ENCODE measurements at regions not wholly inside any gene's neighbourhood (a gene's known extent, or its start where the extent isn't known, plus 50 kb on each side); places are given as distances from the start of the nearest gene placed in this dataset.

DNA sequence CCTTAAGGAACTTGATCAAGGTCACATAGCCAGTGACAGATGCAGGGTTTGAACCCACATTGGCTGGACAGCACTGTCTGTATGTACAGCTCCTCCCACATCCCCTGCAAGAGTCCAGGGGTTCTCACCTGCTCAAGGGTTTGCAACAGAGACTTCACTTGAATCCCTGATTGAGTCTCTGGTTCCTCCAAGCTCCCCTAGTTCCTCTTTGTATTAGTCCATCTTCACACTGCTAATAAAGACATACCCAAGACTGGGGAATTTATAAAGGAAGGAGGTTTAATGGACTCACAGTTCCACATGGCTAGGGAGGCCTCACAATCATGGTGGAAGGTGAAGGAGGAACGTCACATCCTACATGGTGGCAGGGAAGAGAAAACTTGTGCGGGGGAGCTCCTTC is 72.8 kb upstream of the CLDN10 start:
- no peak overlapping the region for H3K9ac ChIP-seq (ENCODE audit: extremely low read depth, low read length, poor library complexity, severe bottlenecking)
- H3K4me3 ChIP-seq (ENCODE audit: low read length), result no peak overlapping the region
- no peaks in the 10 kb centered on the region for H3K9me3 Mint-ChIP-seq
- H3K27ac Mint-ChIP-seq, result no peak overlapping the region
- no peaks in the 10 kb centered on the region for H3K9me3 ChIP-seq (ENCODE audit: control insufficient read depth, low read length)
- no peaks in the 10 kb centered on the region for H3K27me3 ChIP-seq (ENCODE audit: control insufficient read depth, insufficient read depth, low read length, poor library complexity, severe bottlenecking)
- no peaks in the 10 kb centered on the region for H3K36me3 Mint-ChIP-seq (ENCODE audit: low read depth)
- H3K4me1 ChIP-seq (ENCODE audit: control insufficient read depth, insufficient read depth, low read length), result peaks cover 7% of the 10 kb centered on the region
- no peaks in the 10 kb centered on the region for H3K36me3 ChIP-seq (ENCODE audit: control insufficient read depth, insufficient read depth, low read length)
- no peak overlapping the region for H3K27ac ChIP-seq (ENCODE audit: low read depth, low read length)
- WGBS, 2 experiments (ENCODE audit: insufficient coverage in 1 of 2, insufficient read length in 1 of 2), result 92% methylated on average over 2 of the region's 2 CpGs; no CpG with 5 or more reads in 1 of the 2 experiments
- peaks cover 21% of the 10 kb centered on the region for H3K27me3 Mint-ChIP-seq (ENCODE audit: insufficient read depth)
- DNase-seq, result no peak
- no peak overlapping the region for H3K4me3 Mint-ChIP-seq
- H3K4me1 Mint-ChIP-seq, result peaks cover 4% of the 10 kb centered on the region
- TF ChIP-seq, protein P1, sequence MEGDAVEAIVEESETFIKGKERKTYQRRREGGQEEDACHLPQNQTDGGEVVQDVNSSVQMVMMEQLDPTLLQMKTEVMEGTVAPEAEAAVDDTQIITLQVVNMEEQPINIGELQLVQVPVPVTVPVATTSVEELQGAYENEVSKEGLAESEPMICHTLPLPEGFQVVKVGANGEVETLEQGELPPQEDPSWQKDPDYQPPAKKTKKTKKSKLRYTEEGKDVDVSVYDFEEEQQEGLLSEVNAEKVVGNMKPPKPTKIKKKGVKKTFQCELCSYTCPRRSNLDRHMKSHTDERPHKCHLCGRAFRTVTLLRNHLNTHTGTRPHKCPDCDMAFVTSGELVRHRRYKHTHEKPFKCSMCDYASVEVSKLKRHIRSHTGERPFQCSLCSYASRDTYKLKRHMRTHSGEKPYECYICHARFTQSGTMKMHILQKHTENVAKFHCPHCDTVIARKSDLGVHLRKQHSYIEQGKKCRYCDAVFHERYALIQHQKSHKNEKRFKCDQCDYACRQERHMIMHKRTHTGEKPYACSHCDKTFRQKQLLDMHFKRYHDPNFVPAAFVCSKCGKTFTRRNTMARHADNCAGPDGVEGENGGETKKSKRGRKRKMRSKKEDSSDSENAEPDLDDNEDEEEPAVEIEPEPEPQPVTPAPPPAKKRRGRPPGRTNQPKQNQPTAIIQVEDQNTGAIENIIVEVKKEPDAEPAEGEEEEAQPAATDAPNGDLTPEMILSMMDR (conservative IDR thresholded peaks at IDR 0.05), result no peak

DNA sequence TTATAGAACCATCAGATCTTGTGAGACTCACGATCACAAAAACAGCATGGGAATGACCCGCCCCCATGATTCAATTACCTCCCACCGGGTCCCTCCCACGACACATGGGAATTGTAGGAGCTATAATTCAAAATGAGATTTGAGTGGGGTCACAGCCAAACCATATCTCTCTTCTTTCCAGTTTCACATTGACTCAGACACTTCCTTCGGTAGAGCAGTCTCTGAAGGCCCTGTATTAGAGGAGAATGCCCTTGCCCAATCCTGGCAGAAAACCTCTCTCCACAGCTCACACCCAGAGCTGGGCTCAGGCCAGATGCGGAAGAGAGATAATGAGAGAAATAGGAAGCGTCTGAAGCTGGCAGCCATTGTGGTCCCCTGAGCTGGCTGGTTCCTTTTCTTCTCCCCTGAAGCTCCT is 72.4 kb upstream of the CLDN10 start:
- no peak overlapping the region for H3K27ac Mint-ChIP-seq
- Histone ChIP-seq H3K4me1 (ENCODE audit: control insufficient read depth, insufficient read depth, low read length) (peaks cover 3% of the 10 kb centered on the region), H3K9me3 (ENCODE audit: control insufficient read depth, low read length) (no peaks in the 10 kb centered on the region), H3K27me3 (ENCODE audit: control insufficient read depth, insufficient read depth, low read length, poor library complexity, severe bottlenecking) (no peaks in the 10 kb centered on the region), H3K4me3 (ENCODE audit: low read length) (no peak overlapping the region), H3K9ac (ENCODE audit: extremely low read depth, low read length, poor library complexity, severe bottlenecking) (no peak overlapping the region), H3K27ac (ENCODE audit: low read depth, low read length) (no peak overlapping the region), H3K36me3 (ENCODE audit: control insufficient read depth, insufficient read depth, low read length) (no peaks in the 10 kb centered on the region)
- H3K9me3 Mint-ChIP-seq, result no peaks in the 10 kb centered on the region
- WGBS, 2 experiments (ENCODE audit: insufficient coverage in 1 of 2, insufficient read length in 1 of 2), result 96 to 100% methylated on average over 3 to 6 of the region's 7 CpGs
- no peak for DNase-seq
- no peaks in the 10 kb centered on the region for H3K36me3 Mint-ChIP-seq (ENCODE audit: low read depth)
- no peak overlapping the region for H3K4me3 Mint-ChIP-seq
- TF ChIP-seq, protein P1 (conservative IDR thresholded peaks at IDR 0.05), result no peak
- H3K27me3 Mint-ChIP-seq (ENCODE audit: insufficient read depth), result peaks cover 21% of the 10 kb centered on the region
- peaks cover 2% of the 10 kb centered on the region for H3K4me1 Mint-ChIP-seq

DNA sequence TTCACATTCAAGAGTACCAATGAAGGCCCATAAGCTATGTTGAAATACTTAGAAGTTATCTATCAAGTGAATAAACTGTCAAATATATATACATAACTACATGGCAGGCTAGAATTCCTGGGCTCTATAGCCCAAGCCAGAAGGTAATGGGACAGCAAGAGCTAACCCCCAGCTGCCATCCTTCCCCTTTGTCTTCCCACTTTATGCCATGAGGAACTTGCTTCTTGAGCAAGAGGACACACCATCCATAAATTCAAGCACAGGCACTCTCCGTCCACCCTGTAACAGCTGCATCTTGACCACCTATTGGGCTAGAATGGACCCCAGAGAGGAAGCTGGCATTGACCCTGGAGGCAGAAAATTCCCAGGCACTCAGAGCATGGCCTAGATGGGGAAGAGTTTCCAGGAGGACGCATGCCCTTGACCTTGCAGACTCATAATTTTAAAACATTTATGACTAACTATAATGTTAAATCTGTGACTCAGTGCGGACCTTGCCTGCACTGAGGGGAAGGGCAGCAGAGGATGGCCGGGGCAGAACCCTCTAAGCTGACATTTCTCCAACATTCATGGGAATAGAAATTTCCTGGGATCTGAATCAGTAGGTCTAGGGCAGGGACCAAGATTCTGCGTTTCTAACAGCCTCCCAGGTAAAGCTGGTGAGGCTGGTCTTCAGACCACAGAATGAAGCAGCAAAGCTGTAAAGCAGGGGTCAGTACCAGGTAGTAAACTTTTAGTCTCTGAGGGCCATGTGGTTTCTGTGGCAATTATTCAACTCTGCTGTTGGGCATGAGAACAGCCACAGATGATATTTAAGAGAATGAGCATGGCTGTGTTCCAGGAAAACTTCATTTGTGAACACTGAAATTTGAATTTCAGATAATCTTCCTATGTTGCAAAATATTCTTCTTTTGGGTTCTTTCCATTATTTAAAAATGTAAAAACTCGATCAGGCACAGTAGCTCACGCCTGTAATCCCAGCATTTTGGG is 71.4 kb upstream of the CLDN10 start:
- Mint-ChIP-seq H3K9me3 (no peaks in the 10 kb centered on the region), H3K36me3 (ENCODE audit: low read depth) (no peaks in the 10 kb centered on the region), H3K4me1 (peaks cover 2% of the 10 kb centered on the region), H3K27ac (no peak overlapping the region), H3K4me3 (no peak overlapping the region), H3K27me3 (ENCODE audit: insufficient read depth) (peaks cover 20% of the 10 kb centered on the region)
- no peaks in the 10 kb centered on the region for H3K9me3 ChIP-seq (ENCODE audit: control insufficient read depth, low read length)
- H3K36me3 ChIP-seq (ENCODE audit: control insufficient read depth, insufficient read depth, low read length), result no peaks in the 10 kb centered on the region
- H3K4me1 ChIP-seq (ENCODE audit: control insufficient read depth, insufficient read depth, low read length), result peaks cover 3% of the 10 kb centered on the region
- no peaks in the 10 kb centered on the region for H3K27me3 ChIP-seq (ENCODE audit: control insufficient read depth, insufficient read depth, low read length, poor library complexity, severe bottlenecking)
- no peak overlapping the region for H3K9ac ChIP-seq (ENCODE audit: extremely low read depth, low read length, poor library complexity, severe bottlenecking)
- H3K4me3 ChIP-seq (ENCODE audit: low read length), result no peak overlapping the region
- TF ChIP-seq, protein P1 (conservative IDR thresholded peaks at IDR 0.05), result no peak
- no peak for DNase-seq
- no peak overlapping the region for H3K27ac ChIP-seq (ENCODE audit: low read depth, low read length)
- 64 to 92% methylated on average over 2 to 7 of the region's 7 CpGs for WGBS, 2 experiments (ENCODE audit: insufficient coverage in 1 of 2, insufficient read length in 1 of 2)
